GM06990 (cell line): ENCODE measurements at regions not wholly inside any gene's neighbourhood (a gene's known extent, or its start where the extent isn't known, plus 50 kb on each side); places are given as distances from the start of the nearest gene placed in this dataset.
"Not testable (repeated sequence)": the region's sequence is repeated elsewhere in the genome, so short reads cannot be mapped to it uniquely, and the experiment has no call there.

Source experiments
- DNase-seq: peaks from one replicate; pipeline ENCODE4 v3.0.0-alpha.2; 2011; ENCODE audit not compliant: insufficient read length; ENCODE audit errors: extremely low read depth
- H3K27me3 ChIP-seq: replicated peaks from 2 replicates; pipeline ENCODE4 v1.6.0; 2011; ENCODE audit warnings: low read length; ENCODE audit not compliant: control insufficient read depth, insufficient read depth
- H3K36me3 ChIP-seq: 2 replicates; pipeline ENCODE4 v1.5.1; 2011; ENCODE audit warnings: low read length; ENCODE audit not compliant: control insufficient read depth, insufficient read depth
- H3K4me3 ChIP-seq: replicated peaks from 2 replicates; pipeline ENCODE4 v1.5.1; 2011; ENCODE audit warnings: low read depth, mild to moderate bottlenecking, control low read depth, low read length
- TF ChIP-seq, protein P1 (sequence below): IDR thresholded peaks from 2 replicates; pipeline ENCODE4 v1.5.1; 2011; ENCODE audit warnings: low read length, control low read depth, mild to moderate bottlenecking, inconsistent platforms; ENCODE audit not compliant: insufficient read depth, poor library complexity, severe bottlenecking

GRCh38 chr2:129015397-129016285 is 697.0 kb upstream of the HS6ST1 start:
- Histone ChIP-seq H3K27me3 (no peaks in the 10 kb centered on the region; the same call in 1 of the 2 replicates), H3K4me3 (no peak overlapping the region), H3K36me3 (no peaks in the 10 kb centered on the region)
- DNase-seq: no peak
- TF ChIP-seq, protein P1, sequence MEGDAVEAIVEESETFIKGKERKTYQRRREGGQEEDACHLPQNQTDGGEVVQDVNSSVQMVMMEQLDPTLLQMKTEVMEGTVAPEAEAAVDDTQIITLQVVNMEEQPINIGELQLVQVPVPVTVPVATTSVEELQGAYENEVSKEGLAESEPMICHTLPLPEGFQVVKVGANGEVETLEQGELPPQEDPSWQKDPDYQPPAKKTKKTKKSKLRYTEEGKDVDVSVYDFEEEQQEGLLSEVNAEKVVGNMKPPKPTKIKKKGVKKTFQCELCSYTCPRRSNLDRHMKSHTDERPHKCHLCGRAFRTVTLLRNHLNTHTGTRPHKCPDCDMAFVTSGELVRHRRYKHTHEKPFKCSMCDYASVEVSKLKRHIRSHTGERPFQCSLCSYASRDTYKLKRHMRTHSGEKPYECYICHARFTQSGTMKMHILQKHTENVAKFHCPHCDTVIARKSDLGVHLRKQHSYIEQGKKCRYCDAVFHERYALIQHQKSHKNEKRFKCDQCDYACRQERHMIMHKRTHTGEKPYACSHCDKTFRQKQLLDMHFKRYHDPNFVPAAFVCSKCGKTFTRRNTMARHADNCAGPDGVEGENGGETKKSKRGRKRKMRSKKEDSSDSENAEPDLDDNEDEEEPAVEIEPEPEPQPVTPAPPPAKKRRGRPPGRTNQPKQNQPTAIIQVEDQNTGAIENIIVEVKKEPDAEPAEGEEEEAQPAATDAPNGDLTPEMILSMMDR: no peak

DNA sequence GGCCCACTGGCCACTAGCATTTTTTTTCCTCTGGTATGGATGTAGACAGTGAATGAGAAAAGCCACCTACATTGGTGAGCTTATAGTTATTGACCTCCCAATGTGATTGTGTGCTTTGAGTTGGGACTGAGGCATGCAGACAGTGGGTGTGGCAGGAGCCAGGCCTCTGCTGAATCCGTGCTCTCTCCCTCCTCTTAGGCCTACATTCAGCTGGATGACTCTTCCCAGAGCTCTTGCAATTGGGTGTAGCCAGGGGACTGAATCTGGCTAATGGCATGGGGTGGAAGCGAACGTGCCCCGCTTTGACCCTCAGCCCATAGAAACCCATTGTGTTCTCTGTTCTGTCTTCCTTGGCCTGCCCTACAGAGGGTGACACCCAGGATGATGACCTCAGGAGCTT is 698.3 kb upstream of the HS6ST1 start:
- H3K36me3 ChIP-seq: no peaks in the 10 kb centered on the region
- DNase-seq: no peak
- no peaks in the 10 kb centered on the region for H3K27me3 ChIP-seq
- H3K4me3 ChIP-seq: no peak overlapping the region
- TF ChIP-seq, protein P1: no peak

DNA sequence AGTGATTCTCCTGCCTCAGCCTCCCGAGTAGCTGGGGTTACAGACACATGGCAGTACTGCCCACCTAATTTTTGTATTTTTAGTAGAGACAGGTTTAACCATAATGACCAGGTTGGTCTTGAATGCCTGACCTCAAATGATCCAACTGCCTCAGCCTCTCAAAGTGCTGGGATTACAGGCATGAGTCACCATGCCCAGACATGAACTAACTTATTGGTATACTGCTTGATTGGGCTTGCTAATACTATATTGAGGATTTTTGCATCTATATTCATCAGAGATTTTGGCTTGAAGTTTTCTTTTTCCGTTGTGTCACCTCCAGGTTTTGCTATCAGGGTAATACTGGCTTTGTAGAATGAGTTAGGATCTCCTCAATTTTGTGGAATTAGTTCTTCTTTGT is 706.1 kb upstream of the HS6ST1 start:
- no peaks in the 10 kb centered on the region for H3K27me3 ChIP-seq
- H3K36me3 ChIP-seq: no peaks in the 10 kb centered on the region
- TF ChIP-seq, protein P1: no peak

DNA sequence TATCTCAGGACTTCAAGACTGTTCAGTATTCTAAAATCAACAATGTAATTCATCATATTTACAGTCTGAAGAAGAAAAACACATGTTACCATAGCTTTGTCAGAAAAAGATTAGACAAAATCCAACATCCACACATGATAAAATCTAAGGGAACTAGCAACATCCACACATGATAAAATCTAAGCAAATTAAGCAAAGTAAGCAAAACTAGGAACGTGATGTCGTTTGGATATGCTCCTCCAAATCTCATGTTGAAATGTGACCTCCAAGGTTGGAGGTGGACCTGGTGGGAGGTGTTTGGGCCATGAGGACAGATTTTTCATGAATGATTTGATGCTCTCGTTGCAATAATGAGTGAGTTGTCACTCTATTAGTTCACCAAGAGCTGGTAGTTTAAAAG is 717.3 kb upstream of the HS6ST1 start:
- no peaks in the 10 kb centered on the region for H3K27me3 ChIP-seq
- H3K36me3 ChIP-seq: no peaks in the 10 kb centered on the region
- no peak overlapping the region for H3K4me3 ChIP-seq
- DNase-seq: no peak
- TF ChIP-seq, protein P1: no peak

More for the DNA sequence above, 706.1 kb upstream of the HS6ST1 start:
- DNase-seq: no peak
- no peak overlapping the region for H3K4me3 ChIP-seq

DNA sequence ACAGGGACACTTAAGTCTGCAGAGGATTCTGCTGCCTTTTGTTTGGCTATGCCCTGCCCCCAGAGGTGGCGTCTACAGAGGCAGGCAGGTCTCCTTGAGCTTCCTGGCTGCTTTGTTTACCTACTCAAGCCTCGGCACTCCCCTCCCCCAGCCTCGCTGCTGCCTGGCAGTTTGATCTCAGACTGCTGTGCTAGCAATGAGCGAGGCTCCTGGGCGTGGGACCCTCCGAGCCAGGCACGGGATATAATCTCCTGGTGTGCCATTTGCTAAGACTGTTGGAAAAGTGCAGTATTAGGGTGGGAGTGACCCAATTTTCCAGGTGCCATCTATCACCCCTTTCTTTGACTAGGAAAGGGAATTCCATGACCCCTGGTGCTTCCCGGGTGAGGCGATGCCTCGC is 725.0 kb upstream of the HS6ST1 start:
- not testable (repeated sequence) for H3K36me3 ChIP-seq, H3K4me3 ChIP-seq, DNase-seq, H3K27me3 ChIP-seq

DNA sequence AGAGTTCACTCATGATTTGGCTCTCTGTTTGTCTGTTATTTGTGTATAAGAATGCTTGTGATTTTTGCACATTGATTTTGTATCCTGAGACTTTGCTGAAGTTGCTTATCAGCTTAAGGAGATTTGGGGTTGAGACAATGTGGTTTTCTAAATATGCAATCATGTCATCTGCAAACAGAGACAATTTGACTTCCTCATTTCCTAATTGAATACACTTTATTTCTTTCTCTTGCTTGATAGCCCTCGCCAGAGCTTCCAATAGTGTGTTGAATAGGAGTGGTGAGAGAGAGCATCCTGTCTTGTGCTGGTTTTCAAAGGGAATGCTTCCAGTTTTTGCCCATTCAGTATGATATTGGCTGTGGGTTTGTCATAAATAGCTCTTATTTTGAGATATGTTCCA is 727.8 kb upstream of the HS6ST1 start:
- H3K27me3 ChIP-seq, H3K36me3 ChIP-seq, H3K4me3 ChIP-seq, DNase-seq: not testable (repeated sequence)
